PC-3 (cell line): ENCODE measurements at regions not wholly inside any gene's neighbourhood (a gene's known extent, or its start where the extent isn't known, plus 50 kb on each side); places are given as distances from the start of the nearest gene placed in this dataset.

Source experiments
- ATAC-seq: fragments of 200-7000 bp; cut with Tn5 transposase; 2 replicates; pipeline ENCODE4 v1.9.1; 2020; ENCODE audit warnings: mild to moderate bottlenecking, moderate library complexity
- BruUV-seq: library from RNA; stranded (reverse); fragments of 400-500 nt; replicated peaks from 2 replicates; lab custom pipeline; 2021; lab: Mats Ljungman, UMichigan
- CTCF ChIA-PET: fragments of 300-600 bp; sonication (Branson Sonifier 250); formaldehyde crosslinking; loops from one replicate; lab custom pipeline; 2022; ENCODE audit warnings: antibody characterized with exemption; lab: Charles Lee
- POLR2A ChIA-PET: fragments of 300-600 bp; sonication (Branson Sonifier 250); formaldehyde crosslinking; loops from one replicate; lab custom pipeline; 2022; ENCODE audit warnings: antibody characterized with exemption; ENCODE audit not compliant: unreplicated experiment; lab: Charles Lee
- DNase-seq: peaks from one replicate; pipeline ENCODE4 v3.0.0-alpha.2; 2015
- H2AFZ ChIP-seq: fragments of 300-600 bp; sonication (generic); 2 replicates; pipeline ENCODE4 v1.6.0; 2016; ENCODE audit warnings: antibody characterized with exemption, low read length
- H3F3A ChIP-seq: fragments of 300-600 bp; sonication (generic); one replicate; pipeline ENCODE4 v1.6.0; 2017; ENCODE audit warnings: antibody characterized with exemption, low read length, control low read depth, mild to moderate bottlenecking; ENCODE audit not compliant: unreplicated experiment
- H3K27ac ChIP-seq: fragments of 300-600 bp; sonication (generic); 2 replicates; pipeline ENCODE4 v1.5.1; 2016; ENCODE audit warnings: mild to moderate bottlenecking, low read length
- H3K27me3 ChIP-seq: fragments of 300-600 bp; sonication (generic); 2 replicates; pipeline ENCODE4 v1.6.1; 2016; ENCODE audit warnings: low read length, mixed read lengths
- H3K36me3 ChIP-seq: fragments of 300-600 bp; sonication (generic); 2 replicates; pipeline ENCODE4 v1.6.1; 2016; ENCODE audit warnings: low read depth, mixed run types, low read length, mixed read lengths
- H3K4me1 ChIP-seq: fragments of 300-600 bp; sonication (generic); 2 replicates; pipeline ENCODE4 v1.5.1; 2016; ENCODE audit warnings: low read length; ENCODE audit not compliant: insufficient read depth
- H3K4me2 ChIP-seq: fragments of 300-600 bp; sonication (generic); 2 replicates; pipeline ENCODE4 v1.6.0; 2016; ENCODE audit warnings: low read length
- H3K4me3 ChIP-seq: fragments of 300-600 bp; sonication (generic); 2 replicates; pipeline ENCODE4 v1.5.1; 2016; ENCODE audit warnings: mild to moderate bottlenecking, low read length, mixed read lengths
- H3K79me2 ChIP-seq: fragments of 300-600 bp; sonication (generic); 2 replicates; pipeline ENCODE4 v1.6.1; 2017; ENCODE audit warnings: low read length, mixed read lengths
- H3K9ac ChIP-seq: fragments of 300-600 bp; sonication (generic); 2 replicates; pipeline ENCODE4 v1.6.0; 2016; ENCODE audit warnings: mild to moderate bottlenecking, low read length
- H3K9me2 ChIP-seq: fragments of 300-600 bp; sonication (generic); replicated peaks from 2 replicates; pipeline ENCODE4 v1.6.1; 2016; ENCODE audit warnings: mixed run types, low read length, mixed read lengths
- H3K9me3 ChIP-seq: fragments of 300-600 bp; sonication (generic); 2 replicates; pipeline ENCODE4 v1.6.1; 2016; ENCODE audit warnings: low read length, mixed read lengths
- H4K20me1 ChIP-seq: fragments of 300-600 bp; sonication (generic); 2 replicates; pipeline ENCODE4 v1.6.1; 2016; ENCODE audit warnings: low read length, mixed read lengths
- CTCF ChIP-seq: fragments of 300-600 bp; sonication (generic); conservative IDR thresholded peaks from 2 replicates; pipeline ENCODE4 v1.5.1; 2017; ENCODE audit warnings: antibody characterized with exemption, low read depth, mild to moderate bottlenecking, low read length
- EZH2 ChIP-seq: fragments of 300-600 bp; sonication (generic); IDR thresholded peaks from one replicate; pipeline ENCODE4 v1.6.1; 2017; ENCODE audit warnings: antibody characterized with exemption, mild to moderate bottlenecking, low read length; ENCODE audit not compliant: unreplicated experiment
- EZH2phosphoT487 ChIP-seq: fragments of 300-600 bp; sonication (generic); IDR thresholded peaks from 2 replicates; pipeline ENCODE4 v1.6.1; 2018; ENCODE audit warnings: mild to moderate bottlenecking, antibody characterized with exemption, low read length, borderline replicate concordance
- intact Hi-C: fragments of 100-400 bp; cut with micrococcal nuclease; formaldehyde crosslinking; loops from 2 replicates; pipeline ENCODE4 v1.9.0; 2023

GRCh38 chr12:4009979-4010704 lies 136.9 kb upstream of the PARP11 start:
- no peak for TF ChIP-seq EZH2
- no peak for TF ChIP-seq EZH2phosphoT487
- no peak overlapping the region for H3K4me3 ChIP-seq
- H3K4me2 ChIP-seq, result no peak overlapping the region
- intact Hi-C loops, result no loop called here
- no peak overlapping the region for H3K27ac ChIP-seq
- no peaks in the 10 kb centered on the region for H3K9me3 ChIP-seq
- no peaks in the 10 kb centered on the region for H3K9me2 ChIP-seq
- ATAC-seq (no peak), DNase-seq (no peak)
- ChIA-PET CTCF (no interaction called here), POLR2A (no interaction called here)
- no peaks in the 10 kb centered on the region for H4K20me1 ChIP-seq
- H3K27me3 ChIP-seq, result 0 out of 2 replicates have a peak, but pooled peaks cover 4% of the 10 kb centered on the region
- no peaks in the 10 kb centered on the region for H3K79me2 ChIP-seq
- no peaks in the 10 kb centered on the region for H3K36me3 ChIP-seq
- H3K4me1 ChIP-seq, result no peaks in the 10 kb centered on the region; the same call in 1 of the 2 replicates
- no peak overlapping the region for H2AFZ ChIP-seq
- H3K9ac ChIP-seq, result no peak overlapping the region
- H3F3A ChIP-seq, result no peaks in the 10 kb centered on the region
- BruUV-seq, result no TSS peak

DNA sequence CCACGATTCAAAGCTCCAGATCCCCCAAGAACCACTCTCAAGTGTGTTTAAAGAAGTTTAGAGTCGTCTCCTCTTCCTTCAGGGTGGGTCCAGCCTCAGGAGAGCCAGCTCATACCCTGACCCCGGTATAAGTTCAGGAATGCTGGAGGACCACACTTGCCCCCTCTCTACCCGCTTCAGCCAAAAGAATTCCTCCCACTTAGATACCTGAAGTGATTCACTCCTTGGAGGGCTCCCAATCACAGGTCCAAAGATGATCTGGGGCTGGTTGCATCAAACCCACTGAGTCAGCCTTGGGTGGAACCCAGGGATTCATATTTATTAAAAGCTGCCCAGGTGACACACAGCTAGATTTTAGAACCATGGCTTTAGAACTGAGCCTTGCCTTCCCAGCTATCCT lies 133.5 kb upstream of the PARP11 start:
- no peaks in the 10 kb centered on the region for H3K79me2 ChIP-seq
- H3K9ac ChIP-seq, result no peak overlapping the region
- no peaks in the 10 kb centered on the region for H3K9me2 ChIP-seq
- H2AFZ ChIP-seq, result no peak overlapping the region
- no peaks in the 10 kb centered on the region for H3K36me3 ChIP-seq
- intact Hi-C loops, result no loop called here
- BruUV-seq, result no TSS peak
- ChIA-PET CTCF (no interaction called here), POLR2A (no interaction called here)
- no peak overlapping the region for H3K27ac ChIP-seq
- H3K9me3 ChIP-seq, result no peaks in the 10 kb centered on the region
- no peak overlapping the region for H3K4me2 ChIP-seq
- DNase-seq, result peak; percentile 37
- H3F3A ChIP-seq, result no peaks in the 10 kb centered on the region
- no peaks in the 10 kb centered on the region; the same call in 1 of the 2 replicates for H3K4me1 ChIP-seq
- H3K27me3 ChIP-seq, result peaks cover 4% of the 10 kb centered on the region; the same call in 1 of the 2 replicates
- H4K20me1 ChIP-seq, result no peaks in the 10 kb centered on the region
- no peak overlapping the region for H3K4me3 ChIP-seq
- TF ChIP-seq EZH2 (no peak), CTCF (no peak), EZH2phosphoT487 (no peak)
- ATAC-seq, result no peak

GRCh38 chr12:4005851-4006430 lies 132.7 kb upstream of the PARP11 start:
- no peak overlapping the region for H3K4me2 ChIP-seq
- H3K4me3 ChIP-seq, result no peak overlapping the region
- H2AFZ ChIP-seq, result no peak overlapping the region
- intact Hi-C loops, result no loop called here
- no peaks in the 10 kb centered on the region for H3K9me3 ChIP-seq
- no peak overlapping the region for H3K9ac ChIP-seq
- TF ChIP-seq EZH2phosphoT487, result no peak
- TF ChIP-seq EZH2, result no peak
- TF ChIP-seq CTCF, result no peak
- DNase-seq (no peak), ATAC-seq (no peak)
- H3F3A ChIP-seq, result no peaks in the 10 kb centered on the region
- no peaks in the 10 kb centered on the region for H3K4me1 ChIP-seq
- POLR2A ChIA-PET, result no interaction called here
- H3K36me3 ChIP-seq, result no peaks in the 10 kb centered on the region
- peaks cover 4% of the 10 kb centered on the region; the same call in 1 of the 2 replicates for H3K27me3 ChIP-seq
- no TSS peak for BruUV-seq
- no peak overlapping the region for H3K27ac ChIP-seq
- H3K79me2 ChIP-seq, result no peaks in the 10 kb centered on the region
- CTCF ChIA-PET, result no interaction called here
- no peaks in the 10 kb centered on the region for H4K20me1 ChIP-seq
- no peaks in the 10 kb centered on the region for H3K9me2 ChIP-seq
